ENCODE measurements at regions not wholly inside any gene's neighbourhood (a gene's known extent, or its start where the extent isn't known, plus 50 kb on each side); places are given as distances from the start of the nearest gene placed in this dataset.

- TF ChIP-seq POLR2A (IDR thresholded peaks at IDR 0.05; ENCODE audit: low read depth, low read length) (no peak), TAF1 (IDR thresholded peaks at IDR 0.05; ENCODE audit: low read depth, low read length) (no peak), POLR2AphosphoS5 (IDR thresholded peaks at IDR 0.05; ENCODE audit: low read depth, low read length) (no peak), SPI1 (IDR thresholded peaks at IDR 0.05; ENCODE audit: low read depth, low read length) (no peak)
Measured at GRCh38 chr1:232522189-232522588, 107.7 kb downstream of the SIPA1L2 start.
